ENCODE measurements at regions not wholly inside any gene's neighbourhood (a gene's known extent, or its start where the extent isn't known, plus 50 kb on each side); places are given as distances from the start of the nearest gene placed in this dataset.

- H3K27me3 ChIP-seq, result no peaks in the 10 kb centered on the region
- DNase-seq (no peak), ATAC-seq (no peak)
- peaks cover 0 to 8% (median 0%) of the 10 kb centered on the region in 11 donors for H3K9me3 ChIP-seq
- intact Hi-C loops (cut with DNase I), result no loop called here
- H3K36me3 ChIP-seq, result no peaks in the 10 kb centered on the region
- H3K27ac ChIP-seq, result no peak overlapping the region
- 64 to 69% methylated on average over 5 of the region's 5 CpGs for WGBS, 2 donors
- H3K4me1 ChIP-seq, result no peaks in the 10 kb centered on the region
- TF ChIP-seq, protein P1, sequence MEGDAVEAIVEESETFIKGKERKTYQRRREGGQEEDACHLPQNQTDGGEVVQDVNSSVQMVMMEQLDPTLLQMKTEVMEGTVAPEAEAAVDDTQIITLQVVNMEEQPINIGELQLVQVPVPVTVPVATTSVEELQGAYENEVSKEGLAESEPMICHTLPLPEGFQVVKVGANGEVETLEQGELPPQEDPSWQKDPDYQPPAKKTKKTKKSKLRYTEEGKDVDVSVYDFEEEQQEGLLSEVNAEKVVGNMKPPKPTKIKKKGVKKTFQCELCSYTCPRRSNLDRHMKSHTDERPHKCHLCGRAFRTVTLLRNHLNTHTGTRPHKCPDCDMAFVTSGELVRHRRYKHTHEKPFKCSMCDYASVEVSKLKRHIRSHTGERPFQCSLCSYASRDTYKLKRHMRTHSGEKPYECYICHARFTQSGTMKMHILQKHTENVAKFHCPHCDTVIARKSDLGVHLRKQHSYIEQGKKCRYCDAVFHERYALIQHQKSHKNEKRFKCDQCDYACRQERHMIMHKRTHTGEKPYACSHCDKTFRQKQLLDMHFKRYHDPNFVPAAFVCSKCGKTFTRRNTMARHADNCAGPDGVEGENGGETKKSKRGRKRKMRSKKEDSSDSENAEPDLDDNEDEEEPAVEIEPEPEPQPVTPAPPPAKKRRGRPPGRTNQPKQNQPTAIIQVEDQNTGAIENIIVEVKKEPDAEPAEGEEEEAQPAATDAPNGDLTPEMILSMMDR (IDR thresholded peaks at IDR 0.05), result no peak
- H3K4me3 ChIP-seq, result no peak overlapping the region
Measured at GRCh38 chr7:81562581-81562980, 207.3 kb downstream of the HGF start.

GRCh38 chr7:81560708-81561107 is 209.1 kb downstream of the HGF start:
- H3K27me3 ChIP-seq, result no peaks in the 10 kb centered on the region
- no peak overlapping the region for H3K4me3 ChIP-seq
- intact Hi-C loops (cut with DNase I), result no loop called here
- H3K36me3 ChIP-seq, result no peaks in the 10 kb centered on the region
- H3K4me1 ChIP-seq, result no peaks in the 10 kb centered on the region
- TF ChIP-seq, protein P1 (IDR thresholded peaks at IDR 0.05), result no peak
- WGBS, 2 donors, result 86 to 94% methylated on average over 5 of the region's 5 CpGs
- no peaks in the 10 kb centered on the region for H3K9me3 ChIP-seq
- H3K27ac ChIP-seq, result no peak overlapping the region
- DNase-seq, result no peak
- ATAC-seq, result no peak

DNA sequence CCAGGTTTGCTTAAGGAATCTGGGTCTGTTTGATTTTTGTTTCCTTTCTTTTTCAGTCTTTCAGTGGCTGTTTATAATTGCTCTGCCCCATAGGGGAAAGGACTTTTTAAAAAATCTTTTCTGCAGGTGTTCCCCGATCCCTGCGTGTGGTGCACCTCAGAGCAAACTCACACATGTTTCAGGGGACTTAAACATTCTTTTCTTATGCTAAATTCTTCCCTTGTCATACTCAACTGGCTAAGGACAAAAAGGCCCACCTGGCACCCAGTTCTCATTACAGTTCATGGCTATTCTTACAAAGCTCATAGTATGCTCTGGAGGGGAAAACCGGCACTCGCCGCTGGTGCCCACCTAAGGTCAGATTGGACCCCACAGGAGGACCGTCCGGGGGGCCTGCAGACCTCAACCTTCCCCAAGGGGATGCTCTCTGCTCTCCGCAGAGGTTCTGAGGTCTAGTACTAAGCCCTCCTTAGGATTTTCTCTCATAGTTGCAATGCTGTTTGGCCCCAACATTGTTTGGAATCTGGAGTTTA is 220.3 kb downstream of the HGF start:
- TF ChIP-seq, protein P1 (IDR thresholded peaks at IDR 0.05), result no peak
- H3K4me1 ChIP-seq, result no peaks in the 10 kb centered on the region

DNA sequence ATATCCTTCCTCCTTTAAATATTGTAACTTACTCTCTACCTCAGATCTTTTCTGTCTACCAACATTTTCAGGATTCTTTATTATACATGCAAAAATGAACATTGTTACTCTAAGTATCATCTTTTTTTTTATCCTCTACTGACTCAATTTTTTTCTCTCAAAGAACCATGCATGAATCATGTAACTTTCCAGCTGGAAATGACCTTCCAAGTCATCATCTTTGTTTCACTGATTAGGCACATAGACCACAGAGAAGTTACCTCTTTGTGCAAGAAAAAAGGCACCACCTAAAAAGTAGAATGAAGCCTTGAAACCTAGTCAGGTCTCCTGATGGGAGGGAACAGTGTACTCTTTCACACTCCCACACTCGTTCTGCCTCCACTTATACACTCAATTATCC is 234.9 kb downstream of the HGF start:
- TF ChIP-seq, protein P1 (IDR thresholded peaks at IDR 0.05), result no peak
- no peak for ATAC-seq
- no peaks in the 10 kb centered on the region for H3K36me3 ChIP-seq
- no peak for DNase-seq
- no peak overlapping the region for H3K4me3 ChIP-seq
- intact Hi-C loops (cut with DNase I), result loop anchor here in 1 of 10 donors (10.0 kb wide), 1 partner anchor 50 kb away; no protein-coding TSS in a partner anchor
- WGBS, 2 donors, result 78 to 90% methylated on average over 1 of the region's 1 CpG
- H3K27ac ChIP-seq, result no peak overlapping the region
- H3K27me3 ChIP-seq, result no peaks in the 10 kb centered on the region
- H3K4me1 ChIP-seq, result no peaks in the 10 kb centered on the region
- peaks cover 0 to 3% (median 0%) of the 10 kb centered on the region in 11 donors for H3K9me3 ChIP-seq

More for the DNA sequence above, 220.3 kb downstream of the HGF start:
- Histone ChIP-seq H3K9me3 (peaks cover 0 to 4% (median 0%) of the 10 kb centered on the region in 11 donors), H3K27ac (no peak overlapping the region), H3K4me3 (no peak overlapping the region), H3K27me3 (no peaks in the 10 kb centered on the region), H3K36me3 (no peaks in the 10 kb centered on the region)
- 94% methylated on average over 8 of the region's 8 CpGs for WGBS, 2 donors
- intact Hi-C loops (cut with DNase I), result loop anchor here in 1 of 10 donors (10.0 kb wide), 1 partner anchor 55 kb away; no protein-coding TSS in a partner anchor
- ATAC-seq (no peak), DNase-seq (no peak)

All from heart right ventricle (tissue), 16 donors.